Stomach (tissue), 8 donors: ENCODE measurements at regions not wholly inside any gene's neighbourhood (a gene's known extent, or its start where the extent isn't known, plus 50 kb on each side); places are given as distances from the start of the nearest gene placed in this dataset.

Source experiments
- DNase-seq, 2 donors: peaks; one replicate each; pipeline versions ENCODE4 v3.0.0 to v3.0.0-alpha.2; 2013 to 2019
- H3K27ac ChIP-seq, 5 donors: fragments of 200-600 bp in 4 of 5; sonication (generic) in 4 of 5; one replicate each; pipeline ENCODE4 v1.5.1; 2013 to 2019; ENCODE audit warnings: mild to moderate bottlenecking in 1 of 5, moderate library complexity in 1 of 5
- H3K27me3 ChIP-seq, 3 donors: fragments of 200-600 bp; sonication (generic); one replicate each; pipeline ENCODE4 v1.5.1; 2017 to 2019; ENCODE audit warnings: mixed run types in 1 of 3
- H3K36me3 ChIP-seq, 4 donors: fragments of 200-600 bp; sonication (generic); 1 replicate in 3 of 4; 2 replicates in 1 of 4; pipeline ENCODE4 v1.5.1; 2016 to 2019
- H3K4me1 ChIP-seq, 4 donors: fragments of 200-600 bp; sonication (generic); one replicate each; pipeline ENCODE4 v1.5.1; 2016 to 2019
- H3K4me3 ChIP-seq, 4 donors: fragments of 200-600 bp; sonication (generic) in 3 of 4; one replicate each; pipeline ENCODE4 v1.5.1; 2016 to 2019; ENCODE audit warnings: mild to moderate bottlenecking in 1 of 4
- H3K9me3 ChIP-seq, 4 donors: fragments of 200-600 bp; sonication (generic); one replicate each; pipeline ENCODE4 v1.5.1; 2016 to 2019
- EP300 ChIP-seq: sonication (generic); formaldehyde crosslinking; IDR thresholded peaks from one replicate; pipeline ENCODE4 v1.6.1; 2017; ENCODE audit warnings: antibody characterized with exemption
- POLR2A ChIP-seq, 4 donors: fragments of 450-650 bp; IDR thresholded peaks; one replicate each; pipeline ENCODE4 v1.6.1; 2016; ENCODE audit warnings: antibody characterized with exemption in 4 of 4, control low read depth in 2 of 4, mild to moderate bottlenecking in 1 of 4, moderate library complexity in 1 of 4
- POLR2AphosphoS5 ChIP-seq, 3 donors: sonication (generic); formaldehyde crosslinking; IDR thresholded peaks; one replicate each; pipeline ENCODE4 v1.6.1; 2016; ENCODE audit warnings: antibody characterized with exemption in 3 of 3
- WGBS, 5 donors: extraction: QIAGEN DNeasy Blood & Tissue Kit in 3 of 5; methylation state at CpG; one replicate each; pipeline versions ENCODE4 v1.1.5 to v1.1.7; 2013 to 2018; 5-methylcytosine and 5-hydroxymethylcytosine counted together
- intact Hi-C: fragments of 100-400 bp; cut with DNase I; formaldehyde crosslinking; loops from one replicate; pipeline ENCODE4 v1.15.1; 2023; ENCODE audit warnings: low total_unique reads
- TF ChIP-seq, protein P1 (sequence below), 7 experiments: fragments of 450-650 bp in 4 of 7; fragments of 200-600 bp in 3 of 7; sonication (generic) in 3 of 7; IDR thresholded peaks; one replicate each; pipeline ENCODE4 v1.5.1; 2016 to 2019; ENCODE audit warnings: antibody characterized with exemption in 7 of 7, control low read depth in 2 of 7, mild to moderate bottlenecking in 1 of 7
- donor health status: healthy with polysubstance abuse.
- donor health status: Bipolar disorder and iron deficiency.
- donor health status: healthy.

DNA sequence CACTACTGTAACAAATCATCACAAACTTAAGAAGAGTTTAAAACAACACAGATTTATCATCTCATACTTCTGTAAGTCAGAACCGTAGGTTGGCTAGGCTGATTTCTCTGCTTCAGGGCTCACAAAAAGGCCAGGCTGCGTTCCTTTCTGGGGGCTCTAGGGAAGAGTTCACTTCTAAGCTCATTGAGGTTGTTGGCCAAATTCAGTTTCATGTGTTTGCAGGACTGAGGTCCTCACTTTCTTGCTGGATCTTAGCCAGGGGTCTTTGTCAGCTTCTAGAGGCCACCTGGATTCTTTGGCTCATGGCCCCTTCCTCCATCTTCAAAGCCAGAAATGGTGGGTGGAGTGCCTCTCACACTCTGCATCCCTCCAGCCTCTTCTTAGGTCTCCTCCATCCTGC lies 76.0 kb downstream of the ACTBL2 start:
- TF ChIP-seq POLR2AphosphoS5 (IDR thresholded peaks at IDR 0.05): no peak
- TF ChIP-seq POLR2A (IDR thresholded peaks at IDR 0.05): no peak
- TF ChIP-seq, protein P1, sequence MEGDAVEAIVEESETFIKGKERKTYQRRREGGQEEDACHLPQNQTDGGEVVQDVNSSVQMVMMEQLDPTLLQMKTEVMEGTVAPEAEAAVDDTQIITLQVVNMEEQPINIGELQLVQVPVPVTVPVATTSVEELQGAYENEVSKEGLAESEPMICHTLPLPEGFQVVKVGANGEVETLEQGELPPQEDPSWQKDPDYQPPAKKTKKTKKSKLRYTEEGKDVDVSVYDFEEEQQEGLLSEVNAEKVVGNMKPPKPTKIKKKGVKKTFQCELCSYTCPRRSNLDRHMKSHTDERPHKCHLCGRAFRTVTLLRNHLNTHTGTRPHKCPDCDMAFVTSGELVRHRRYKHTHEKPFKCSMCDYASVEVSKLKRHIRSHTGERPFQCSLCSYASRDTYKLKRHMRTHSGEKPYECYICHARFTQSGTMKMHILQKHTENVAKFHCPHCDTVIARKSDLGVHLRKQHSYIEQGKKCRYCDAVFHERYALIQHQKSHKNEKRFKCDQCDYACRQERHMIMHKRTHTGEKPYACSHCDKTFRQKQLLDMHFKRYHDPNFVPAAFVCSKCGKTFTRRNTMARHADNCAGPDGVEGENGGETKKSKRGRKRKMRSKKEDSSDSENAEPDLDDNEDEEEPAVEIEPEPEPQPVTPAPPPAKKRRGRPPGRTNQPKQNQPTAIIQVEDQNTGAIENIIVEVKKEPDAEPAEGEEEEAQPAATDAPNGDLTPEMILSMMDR (IDR thresholded peaks at IDR 0.05): no peak
- no peak for DNase-seq
- intact Hi-C loops: no loop called here
- peaks cover 0 to 26% (median 12%) of the 10 kb centered on the region in 4 donors for H3K4me1 ChIP-seq
- H3K27ac ChIP-seq: no peak overlapping the region
- no peak overlapping the region for H3K4me3 ChIP-seq
- H3K36me3 ChIP-seq: no peaks in the 10 kb centered on the region
- no peaks in the 10 kb centered on the region for H3K27me3 ChIP-seq
- WGBS, 5 donors: 49 to 79% (median 69%) methylated on average over 2 of the region's 2 CpGs
- H3K9me3 ChIP-seq: no peaks in the 10 kb centered on the region

DNA sequence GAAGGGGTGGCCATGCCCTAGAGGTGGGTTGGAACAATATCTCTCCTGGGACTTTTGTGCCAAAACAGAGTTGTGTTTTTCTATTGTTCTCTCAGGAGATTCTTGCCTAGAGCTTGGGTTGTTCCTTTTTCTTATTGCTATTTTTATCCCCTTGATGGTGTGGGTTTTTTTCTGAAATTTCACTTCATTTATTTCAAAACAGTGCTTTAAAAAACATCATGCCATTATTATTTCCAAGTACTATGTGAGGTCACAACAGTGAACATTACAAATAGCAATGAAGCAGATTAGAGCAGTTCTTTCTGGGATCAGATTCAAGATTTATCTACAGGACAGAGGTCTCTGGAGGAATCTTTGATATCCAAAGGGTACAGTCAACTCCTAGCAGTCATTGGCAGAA lies 76.6 kb downstream of the ACTBL2 start:
- Histone ChIP-seq H3K27me3 (no peaks in the 10 kb centered on the region), H3K27ac (no peak overlapping the region), H3K4me1 (peaks cover 0 to 19% (median 10%) of the 10 kb centered on the region in 4 donors), H3K36me3 (no peaks in the 10 kb centered on the region), H3K9me3 (no peaks in the 10 kb centered on the region), H3K4me3 (no peak overlapping the region)
- intact Hi-C loops: no loop called here
- TF ChIP-seq EP300 (no peak), POLR2AphosphoS5 (IDR thresholded peaks at IDR 0.05) (no peak), POLR2A (IDR thresholded peaks at IDR 0.05) (no peak)
- TF ChIP-seq, protein P1 (IDR thresholded peaks at IDR 0.05): no peak
- DNase-seq: no peak

DNA sequence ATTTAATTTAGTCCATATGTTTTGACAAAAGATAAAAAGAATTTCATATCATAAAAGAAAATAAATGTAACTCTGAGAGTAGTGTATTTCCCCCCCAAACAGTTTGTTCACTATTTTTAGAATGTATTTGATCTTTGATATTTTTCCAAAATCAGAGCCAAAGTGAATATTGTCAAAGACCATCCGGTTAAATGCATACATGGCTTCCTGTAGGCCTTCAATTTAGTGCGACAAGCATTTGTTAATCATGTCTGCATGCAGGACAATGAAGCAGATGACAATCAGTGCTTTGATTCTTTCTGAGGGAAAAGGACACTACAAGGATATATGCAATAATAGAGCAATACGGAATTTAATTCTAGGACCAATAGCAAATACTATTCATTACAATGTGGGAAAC lies 79.8 kb downstream of the ACTBL2 start:
- DNase-seq: no peak
- Histone ChIP-seq H3K4me3 (no peak overlapping the region), H3K27ac (no peak overlapping the region), H3K27me3 (no peaks in the 10 kb centered on the region), H3K36me3 (no peaks in the 10 kb centered on the region), H3K4me1 (peaks cover 0 to under 1% (median 0%) of the 10 kb centered on the region in 4 donors), H3K9me3 (no peaks in the 10 kb centered on the region)
- TF ChIP-seq, protein P1 (IDR thresholded peaks at IDR 0.05): no peak
- TF ChIP-seq POLR2A (IDR thresholded peaks at IDR 0.05): no peak
- TF ChIP-seq POLR2AphosphoS5 (IDR thresholded peaks at IDR 0.05): no peak
- TF ChIP-seq EP300: no peak
- intact Hi-C loops: no loop called here
- 35 to 74% (median 57%) methylated on average over 3 of the region's 3 CpGs for WGBS, 5 donors

DNA sequence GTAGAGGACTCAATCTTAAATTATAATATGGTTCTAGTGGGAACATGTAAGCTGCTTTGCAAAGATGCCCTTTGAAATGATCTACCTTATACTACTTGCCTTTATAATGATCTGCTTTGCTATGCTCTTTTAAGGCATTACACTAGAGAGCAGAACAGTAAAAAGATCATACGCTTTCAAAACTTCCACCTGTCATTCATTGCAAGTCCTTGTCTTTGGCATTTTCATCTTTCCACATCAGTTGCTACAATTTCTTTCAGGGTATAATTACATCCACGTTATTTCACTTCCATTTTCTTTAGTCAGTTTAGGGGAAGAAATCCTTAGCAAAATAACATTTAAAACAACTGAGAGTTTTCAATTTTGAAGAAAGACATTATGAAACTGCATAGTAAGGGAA lies 80.3 kb downstream of the ACTBL2 start:
- H3K4me1 ChIP-seq: no peaks in the 10 kb centered on the region
- TF ChIP-seq, protein P1 (IDR thresholded peaks at IDR 0.05): no peak
- TF ChIP-seq POLR2AphosphoS5 (IDR thresholded peaks at IDR 0.05): no peak
- TF ChIP-seq POLR2A (IDR thresholded peaks at IDR 0.05): no peak
- TF ChIP-seq EP300: no peak
- no peak overlapping the region for H3K27ac ChIP-seq
- intact Hi-C loops: no loop called here
- no peak for DNase-seq
- H3K36me3 ChIP-seq: no peaks in the 10 kb centered on the region
- no peaks in the 10 kb centered on the region for H3K27me3 ChIP-seq
- 66 to 82% (median 74%) methylated on average over 2 of the region's 2 CpGs for WGBS, 5 donors
- no peak overlapping the region for H3K4me3 ChIP-seq
- H3K9me3 ChIP-seq: no peaks in the 10 kb centered on the region
